K562 (cell line): ENCODE measurements at regions not wholly inside any gene's neighbourhood (a gene's known extent, or its start where the extent isn't known, plus 50 kb on each side); places are given as distances from the start of the nearest gene placed in this dataset.

ENCODE experiments used
- ATAC-seq: fragments of 200-7000 bp; cut with Tn5 transposase; 3 replicates; pipeline ENCODE4 v1.9.1; 2020; ENCODE audit warnings: moderate library complexity
- BruUV-seq: library from RNA; stranded (reverse); fragments of 400-500 nt; replicated peaks from 2 replicates; lab custom pipeline; 2021; lab: Mats Ljungman, UMichigan
- CTCF ChIA-PET: fragments of 300-600 bp; formaldehyde crosslinking; extraction: SDS; loops from one replicate; lab custom pipeline; 2021; ENCODE audit warnings: low intra/inter-chr PET ratio; lab: Yijun Ruan, JAX
- POLR2A ChIA-PET: fragments of 300-600, 350-650 bp; sonication (Branson Sonifier 250); formaldehyde crosslinking; extraction: SDS; loops from one replicate; lab custom pipeline; 2021; ENCODE audit warnings: antibody characterized with exemption, inconsistent platforms; lab: Yijun Ruan, JAX
- DNase-seq, 4 experiments: peaks; one replicate each; pipeline versions ENCODE4 v3.0.0 to v3.0.0-alpha.2; 2011 to 2018; ENCODE audit warnings: low spot score in 3 of 4, mixed read lengths in 3 of 4; ENCODE audit errors: extremely low read depth in 1 of 4
- FAIRE-seq: peaks from 2 replicates; lab custom pipeline; 2011; peaks lifted over from hg19 to GRCh38; lab: Jason Lieb, UNC
- H2AFZ ChIP-seq: 2 replicates; pipeline ENCODE4 v1.6.0; 2011; ENCODE audit warnings: low read depth, low read length, control low read depth, inconsistent platforms
- H3K27ac ChIP-seq: fragments of 200-600 bp; 3 replicates; pipeline ENCODE4 v1.8.0; 2011; ENCODE audit warnings: low read depth, mild to moderate bottlenecking, control low read depth, inconsistent platforms, low read length, moderate library complexity, mixed read lengths; ENCODE audit errors: extremely low read depth
- H3K27me3 ChIP-seq, 2 experiments: fragments of 300-600 bp in 1 of 2; 2 replicates in 1 of 2; 3 replicates in 1 of 2; pipeline versions ENCODE4 v1.6.0 to v1.8.0; 2011; ENCODE audit warnings: inconsistent platforms in 2 of 2, low read length in 2 of 2, mild to moderate bottlenecking in 1 of 2, mixed read lengths in 1 of 2, moderate library complexity in 1 of 2; ENCODE audit not compliant: control insufficient read depth in 2 of 2, insufficient read depth in 2 of 2
- H3K36me3 ChIP-seq: fragments of 300-600 bp; 3 replicates; pipeline ENCODE4 v1.8.0; 2011; ENCODE audit warnings: mild to moderate bottlenecking, low read length, inconsistent platforms; ENCODE audit not compliant: control insufficient read depth, insufficient read depth
- H3K4me1 ChIP-seq, 2 experiments: fragments of 200-600 bp in 1 of 2; replicated peaks in 1 of 2; 2 replicates in 1 of 2; 3 replicates in 1 of 2; pipeline versions ENCODE4 v1.5.1 to v1.8.0; 2011; ENCODE audit warnings: inconsistent platforms in 2 of 2, low read length in 2 of 2, mild to moderate bottlenecking in 1 of 2, mixed read lengths in 1 of 2, moderate library complexity in 1 of 2; ENCODE audit not compliant: control insufficient read depth in 2 of 2, insufficient read depth in 2 of 2
- H3K4me2 ChIP-seq: 2 replicates; pipeline ENCODE4 v1.6.1; 2011; ENCODE audit warnings: low read length, control low read depth, inconsistent platforms, mixed read lengths; ENCODE audit not compliant: insufficient read depth
- H3K4me3 ChIP-seq: fragments of 200-600 bp; sonication (generic), shearing (Covaris generic); 2 replicates; pipeline ENCODE4 v1.5.1; 2016; ENCODE audit warnings: control low read depth, inconsistent platforms
- H3K79me2 ChIP-seq: fragments of 200-600 bp; 3 replicates; pipeline ENCODE4 v1.8.0; 2011; ENCODE audit warnings: low read length, inconsistent platforms; ENCODE audit not compliant: control insufficient read depth, insufficient read depth
- H3K9ac ChIP-seq, 2 experiments: 2 replicates each; pipeline versions ENCODE4 v1.6.0 to v1.6.1; 2011; ENCODE audit warnings: low read depth in 2 of 2, low read length in 2 of 2, control low read depth in 1 of 2, inconsistent platforms in 1 of 2, mild to moderate bottlenecking in 1 of 2, mixed read lengths in 1 of 2; ENCODE audit not compliant: insufficient read depth in 1 of 2
- H3K9me1 ChIP-seq: one replicate; pipeline ENCODE4 v1.6.0; 2011; ENCODE audit warnings: inconsistent platforms, mild to moderate bottlenecking, low read length, moderate library complexity; ENCODE audit not compliant: control insufficient read depth, insufficient read depth
- H3K9me3 ChIP-seq: replicated peaks from 2 replicates; pipeline ENCODE4 v1.5.1; 2011; ENCODE audit warnings: low read depth, low read length, inconsistent platforms; ENCODE audit not compliant: control insufficient read depth, insufficient read depth
- H4K20me1 ChIP-seq: replicated peaks from 2 replicates; pipeline ENCODE4 v1.6.1; 2011; ENCODE audit warnings: low read length, inconsistent platforms, mixed read lengths; ENCODE audit not compliant: control insufficient read depth, insufficient read depth
- ARID2 ChIP-seq: fragments of 450-650 bp; IDR thresholded peaks from 2 replicates; pipeline ENCODE4 v1.6.1; 2017; ENCODE audit warnings: antibody characterized with exemption, mild to moderate bottlenecking
- BCOR ChIP-seq: fragments of 450-650 bp; IDR thresholded peaks from 2 replicates; pipeline ENCODE4 v1.6.1; 2016
- ESRRB ChIP-seq: fragments of 250-450 bp; sonication (Bioruptor Pico); IDR thresholded peaks from 2 replicates; pipeline ENCODE4 v1.5.0; 2020; ENCODE audit warnings: mild to moderate bottlenecking, moderate library complexity, borderline replicate concordance
- GATAD2A ChIP-seq: fragments of 450-650 bp; IDR thresholded peaks from 2 replicates; pipeline ENCODE4 v1.6.1; 2017
- NFRKB ChIP-seq: fragments of 450-650 bp; IDR thresholded peaks from 2 replicates; pipeline ENCODE4 v1.6.1; 2016; ENCODE audit warnings: low read depth
- NR1H2 ChIP-seq: sonication (generic); formaldehyde crosslinking; IDR thresholded peaks from 2 replicates; pipeline ENCODE4 v1.4.0; 2020; ENCODE audit warnings: mild to moderate bottlenecking, missing genetic modification reagents
- POLR2H ChIP-seq: IDR thresholded peaks from 2 replicates; pipeline ENCODE4 v1.6.1; 2016; ENCODE audit warnings: missing genetic modification characterization, low read depth, mild to moderate bottlenecking, control low read depth, missing compliant biosample characterization, moderate library complexity
- SIX5 ChIP-seq, 2 experiments: IDR thresholded peaks; 2 replicates each; pipeline ENCODE4 v1.6.1; 2011; ENCODE audit warnings: low read length in 2 of 2, borderline replicate concordance in 1 of 2, low read depth in 1 of 2, mild to moderate bottlenecking in 1 of 2, moderate library complexity in 1 of 2; ENCODE audit not compliant: insufficient read depth in 1 of 2
- SMAD3 ChIP-seq: fragments of 450-650 bp; formaldehyde crosslinking; conservative IDR thresholded peaks from 2 replicates; pipeline ENCODE4 v1.4.0; 2020; ENCODE audit warnings: mild to moderate bottlenecking
- SRSF3 ChIP-seq: fragments of 200-400 bp; formaldehyde crosslinking; IDR thresholded peaks from 2 replicates; pipeline ENCODE4 v1.6.1; 2016; ENCODE audit warnings: mild to moderate bottlenecking, low read length, moderate library complexity; ENCODE audit not compliant: insufficient read depth
- ZNF121 ChIP-seq: sonication (generic); formaldehyde crosslinking; conservative IDR thresholded peaks from 2 replicates; pipeline ENCODE4 v1.8.0; 2022; ENCODE audit warnings: missing genetic modification reagents
- ZNF274 ChIP-seq: IDR thresholded peaks from 2 replicates; pipeline ENCODE4 v1.6.1; 2011; ENCODE audit warnings: low read depth, mild to moderate bottlenecking, low read length, moderate library complexity, borderline replicate concordance
- ZNF324 ChIP-seq: fragments of 250-450 bp; sonication (Bioruptor Pico); IDR thresholded peaks from 2 replicates; pipeline ENCODE4 v1.4.0; 2020; ENCODE audit warnings: mild to moderate bottlenecking
- ZNF79 ChIP-seq: fragments of 250-450 bp; sonication (Bioruptor Pico); IDR thresholded peaks from 2 replicates; pipeline ENCODE4 v1.4.0; 2020; ENCODE audit warnings: low read depth, mild to moderate bottlenecking, moderate library complexity
- WGBS: fragments of 100-300 bp; shearing (Covaris generic); methylation state at CpG from one replicate; pipeline ENCODE4 v1.1.6; 2016; ENCODE audit warnings: low coverage, mixed read lengths; ENCODE audit not compliant: insufficient coverage; ENCODE audit errors: missing lambda C conversion rate; 5-methylcytosine and 5-hydroxymethylcytosine counted together
- in situ Hi-C: fragments of 300-500 bp; cut with MboI; formaldehyde crosslinking; loops from 4 replicates; pipeline ENCODE4 v1.15.0; 2018; ENCODE audit warnings: inconsistent platforms, mixed read lengths
- intact Hi-C: fragments of 100-400 bp; cut with micrococcal nuclease; formaldehyde crosslinking; loops from 2 replicates; pipeline ENCODE4 v1.14.2; 2022
- TF ChIP-seq, protein P1 (sequence below): fragments of 150-350 bp; IDR thresholded peaks from 2 replicates; pipeline ENCODE4 v1.6.1; 2014; ENCODE audit warnings: low read depth, mild to moderate bottlenecking, low read length, borderline replicate concordance
- TF ChIP-seq, protein P2 (sequence below): IDR thresholded peaks from 2 replicates; pipeline ENCODE4 v1.6.1; 2011; ENCODE audit not compliant: insufficient read length; ENCODE audit errors: extremely low read depth

- no peak for TF ChIP-seq SIX5 (IDR thresholded peaks at IDR 0.05; ENCODE audit: borderline replicate concordance in 1 of 2, insufficient read depth in 1 of 2, low read depth in 1 of 2, low read length in 2 of 2)
- TF ChIP-seq GATAD2A, result no peak
- no peak for TF ChIP-seq POLR2H (tag)
- TF ChIP-seq ESRRB (CRISPR knock-in tag), result no peak
- TF ChIP-seq, protein P1, sequence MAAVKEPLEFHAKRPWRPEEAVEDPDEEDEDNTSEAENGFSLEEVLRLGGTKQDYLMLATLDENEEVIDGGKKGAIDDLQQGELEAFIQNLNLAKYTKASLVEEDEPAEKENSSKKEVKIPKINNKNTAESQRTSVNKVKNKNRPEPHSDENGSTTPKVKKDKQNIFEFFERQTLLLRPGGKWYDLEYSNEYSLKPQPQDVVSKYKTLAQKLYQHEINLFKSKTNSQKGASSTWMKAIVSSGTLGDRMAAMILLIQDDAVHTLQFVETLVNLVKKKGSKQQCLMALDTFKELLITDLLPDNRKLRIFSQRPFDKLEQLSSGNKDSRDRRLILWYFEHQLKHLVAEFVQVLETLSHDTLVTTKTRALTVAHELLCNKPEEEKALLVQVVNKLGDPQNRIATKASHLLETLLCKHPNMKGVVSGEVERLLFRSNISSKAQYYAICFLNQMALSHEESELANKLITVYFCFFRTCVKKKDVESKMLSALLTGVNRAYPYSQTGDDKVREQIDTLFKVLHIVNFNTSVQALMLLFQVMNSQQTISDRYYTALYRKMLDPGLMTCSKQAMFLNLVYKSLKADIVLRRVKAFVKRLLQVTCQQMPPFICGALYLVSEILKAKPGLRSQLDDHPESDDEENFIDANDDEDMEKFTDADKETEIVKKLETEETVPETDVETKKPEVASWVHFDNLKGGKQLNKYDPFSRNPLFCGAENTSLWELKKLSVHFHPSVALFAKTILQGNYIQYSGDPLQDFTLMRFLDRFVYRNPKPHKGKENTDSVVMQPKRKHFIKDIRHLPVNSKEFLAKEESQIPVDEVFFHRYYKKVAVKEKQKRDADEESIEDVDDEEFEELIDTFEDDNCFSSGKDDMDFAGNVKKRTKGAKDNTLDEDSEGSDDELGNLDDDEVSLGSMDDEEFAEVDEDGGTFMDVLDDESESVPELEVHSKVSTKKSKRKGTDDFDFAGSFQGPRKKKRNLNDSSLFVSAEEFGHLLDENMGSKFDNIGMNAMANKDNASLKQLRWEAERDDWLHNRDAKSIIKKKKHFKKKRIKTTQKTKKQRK, result no peak
These were observed 103.2 kb upstream of the ARMC2 start (continued) for GRCh38 chr6:108744996-108745395.

DNA sequence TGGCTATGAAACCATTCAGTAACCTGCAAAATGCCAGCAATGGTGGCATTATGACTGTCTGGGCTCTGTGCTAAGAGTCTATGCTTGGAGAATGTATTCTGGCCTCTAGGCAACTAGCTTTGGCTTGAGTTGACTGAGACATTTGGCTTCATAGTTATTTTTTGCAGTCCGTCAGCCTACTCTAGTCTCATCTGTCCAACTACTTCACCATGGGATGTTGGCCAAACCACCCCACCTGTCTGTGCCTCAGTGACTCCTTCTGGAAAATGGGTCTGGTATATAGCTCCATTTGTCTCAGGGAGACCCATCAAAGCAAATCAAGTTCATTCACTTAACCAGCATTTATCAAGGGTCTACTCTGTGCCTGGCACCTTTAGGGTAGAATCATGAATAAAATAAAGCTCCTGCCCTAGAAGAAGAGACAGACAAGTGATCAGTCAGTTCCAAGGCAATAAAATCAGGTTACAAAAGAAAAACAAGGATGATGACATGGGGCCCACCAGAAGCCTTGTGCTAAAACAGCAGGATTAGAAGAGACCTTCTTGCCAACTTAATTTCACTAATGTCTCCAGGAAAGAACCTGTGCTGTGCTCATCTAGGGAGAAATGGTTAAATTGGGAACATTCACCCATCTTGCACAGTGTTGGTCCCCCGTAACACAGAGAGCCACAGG is 102.4 kb upstream of the ARMC2 start:
- no peak overlapping the region for H3K4me2 ChIP-seq
- BruUV-seq, result no TSS peak
- H3K79me2 ChIP-seq, result no peaks in the 10 kb centered on the region
- ATAC-seq (no peak), FAIRE-seq (no peak), DNase-seq (no peak)
- in situ Hi-C loops, result no loop called here
- H4K20me1 ChIP-seq, result no peaks in the 10 kb centered on the region
- POLR2A ChIA-PET, result interaction anchor here (1.7 kb wide), 1 partner anchor 13 kb away, joined by 7 read pairs; no protein-coding TSS in a partner anchor
- no peak overlapping the region for H2AFZ ChIP-seq
- no peak overlapping the region for H3K9ac ChIP-seq
- intact Hi-C loops, result no loop called here
- no peaks in the 10 kb centered on the region for H3K36me3 ChIP-seq
- CTCF ChIA-PET, result no interaction called here
- 35% methylated on average over 2 of the region's 2 CpGs for WGBS
- no peaks in the 10 kb centered on the region for H3K9me3 ChIP-seq
- no peak overlapping the region for H3K27ac ChIP-seq
- H3K4me3 ChIP-seq, result no peak overlapping the region
- peaks cover 2 to 29% of the 10 kb centered on the region in 2 experiments; a peak in 3 of 5 replicates for H3K27me3 ChIP-seq
- peaks cover 3 to 10% of the 10 kb centered on the region in 2 experiments; a peak in 3 of 5 replicates for H3K4me1 ChIP-seq
- no peaks in the 10 kb centered on the region for H3K9me1 ChIP-seq
- TF ChIP-seq ZNF121 (CRISPR knock-in tag) (no peak), SRSF3 (no peak), NR1H2 (CRISPR knock-in tag) (no peak), NFRKB (no peak), SMAD3 (CRISPR knock-in tag) (no peak), ZNF324 (CRISPR knock-in tag) (no peak), ARID2 (no peak), BCOR (no peak), ZNF274 (no peak), ZNF79 (CRISPR knock-in tag) (no peak)
- TF ChIP-seq, protein P2, sequence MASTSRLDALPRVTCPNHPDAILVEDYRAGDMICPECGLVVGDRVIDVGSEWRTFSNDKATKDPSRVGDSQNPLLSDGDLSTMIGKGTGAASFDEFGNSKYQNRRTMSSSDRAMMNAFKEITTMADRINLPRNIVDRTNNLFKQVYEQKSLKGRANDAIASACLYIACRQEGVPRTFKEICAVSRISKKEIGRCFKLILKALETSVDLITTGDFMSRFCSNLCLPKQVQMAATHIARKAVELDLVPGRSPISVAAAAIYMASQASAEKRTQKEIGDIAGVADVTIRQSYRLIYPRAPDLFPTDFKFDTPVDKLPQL, result no peak
